Body of pancreas (tissue), 4 donors: ENCODE measurements at regions not wholly inside any gene's neighbourhood (a gene's known extent, or its start where the extent isn't known, plus 50 kb on each side); places are given as distances from the start of the nearest gene placed in this dataset.

ENCODE experiments used
- POLR2A ChIP-seq, 3 donors: fragments of 450-650 bp; IDR thresholded peaks; one replicate each; pipeline ENCODE4 v1.6.1; 2016; ENCODE audit warnings: antibody characterized with exemption in 3 of 3, mild to moderate bottlenecking in 2 of 3
- TF ChIP-seq, protein P1 (sequence below), 7 experiments: fragments of 450-650 bp in 4 of 7; fragments of 200-600 bp in 3 of 7; sonication (generic) in 3 of 7; IDR thresholded peaks; one replicate each; pipeline ENCODE4 v1.5.1; 2016 to 2019; ENCODE audit warnings: antibody characterized with exemption in 7 of 7

DNA sequence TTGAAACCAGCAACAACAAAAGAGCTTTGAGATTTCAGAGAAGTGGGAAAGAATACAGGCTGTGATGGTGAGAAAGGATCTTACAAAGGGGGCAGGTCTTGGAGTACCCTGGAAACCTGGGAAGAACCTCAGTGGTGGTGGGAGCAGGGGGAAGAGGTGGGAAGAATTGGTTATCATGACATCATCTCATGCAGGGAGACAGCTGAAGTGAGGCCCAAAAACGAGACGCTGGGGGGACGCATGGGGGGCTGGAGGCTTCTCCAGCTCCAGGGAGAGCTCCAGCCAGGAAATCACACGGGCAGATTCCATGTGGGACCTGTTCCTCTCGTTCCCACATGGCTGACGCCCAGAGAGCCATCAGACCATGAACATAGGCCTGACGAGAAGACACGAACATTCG lies 177.3 kb upstream of the RNF32 start:
- TF ChIP-seq, protein P1, sequence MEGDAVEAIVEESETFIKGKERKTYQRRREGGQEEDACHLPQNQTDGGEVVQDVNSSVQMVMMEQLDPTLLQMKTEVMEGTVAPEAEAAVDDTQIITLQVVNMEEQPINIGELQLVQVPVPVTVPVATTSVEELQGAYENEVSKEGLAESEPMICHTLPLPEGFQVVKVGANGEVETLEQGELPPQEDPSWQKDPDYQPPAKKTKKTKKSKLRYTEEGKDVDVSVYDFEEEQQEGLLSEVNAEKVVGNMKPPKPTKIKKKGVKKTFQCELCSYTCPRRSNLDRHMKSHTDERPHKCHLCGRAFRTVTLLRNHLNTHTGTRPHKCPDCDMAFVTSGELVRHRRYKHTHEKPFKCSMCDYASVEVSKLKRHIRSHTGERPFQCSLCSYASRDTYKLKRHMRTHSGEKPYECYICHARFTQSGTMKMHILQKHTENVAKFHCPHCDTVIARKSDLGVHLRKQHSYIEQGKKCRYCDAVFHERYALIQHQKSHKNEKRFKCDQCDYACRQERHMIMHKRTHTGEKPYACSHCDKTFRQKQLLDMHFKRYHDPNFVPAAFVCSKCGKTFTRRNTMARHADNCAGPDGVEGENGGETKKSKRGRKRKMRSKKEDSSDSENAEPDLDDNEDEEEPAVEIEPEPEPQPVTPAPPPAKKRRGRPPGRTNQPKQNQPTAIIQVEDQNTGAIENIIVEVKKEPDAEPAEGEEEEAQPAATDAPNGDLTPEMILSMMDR (IDR thresholded peaks at IDR 0.05): no peak
- no peak for TF ChIP-seq POLR2A (IDR thresholded peaks at IDR 0.05)
